ENCODE measurements at regions not wholly inside any gene's neighbourhood (a gene's known extent, or its start where the extent isn't known, plus 50 kb on each side); places are given as distances from the start of the nearest gene placed in this dataset.
"Not testable (repeated sequence)": the region's sequence is repeated elsewhere in the genome, so short reads cannot be mapped to it uniquely, and the experiment has no call there.

DNA sequence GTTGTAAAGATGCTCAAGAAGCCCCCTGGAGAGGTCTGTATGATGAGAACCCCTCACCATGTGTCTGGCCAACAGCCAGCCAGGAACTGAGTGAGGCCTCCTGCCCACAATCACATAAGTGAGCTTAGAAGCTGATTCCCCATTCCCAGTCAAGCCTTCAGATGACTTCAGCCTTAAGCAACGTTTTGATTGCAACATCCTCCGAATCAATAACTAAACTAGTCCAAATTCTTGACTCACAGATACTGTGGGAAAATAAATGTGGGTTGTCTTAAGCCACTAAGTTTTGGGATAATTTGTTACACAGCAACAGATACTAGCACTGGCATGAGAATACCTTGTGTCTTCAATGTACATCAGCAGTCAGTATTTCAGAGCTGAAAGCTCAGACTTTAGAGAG, 54.5 kb upstream of the HS3ST4 start:
- DNase-seq (ENCODE audit: low read depth): no peak

DNA sequence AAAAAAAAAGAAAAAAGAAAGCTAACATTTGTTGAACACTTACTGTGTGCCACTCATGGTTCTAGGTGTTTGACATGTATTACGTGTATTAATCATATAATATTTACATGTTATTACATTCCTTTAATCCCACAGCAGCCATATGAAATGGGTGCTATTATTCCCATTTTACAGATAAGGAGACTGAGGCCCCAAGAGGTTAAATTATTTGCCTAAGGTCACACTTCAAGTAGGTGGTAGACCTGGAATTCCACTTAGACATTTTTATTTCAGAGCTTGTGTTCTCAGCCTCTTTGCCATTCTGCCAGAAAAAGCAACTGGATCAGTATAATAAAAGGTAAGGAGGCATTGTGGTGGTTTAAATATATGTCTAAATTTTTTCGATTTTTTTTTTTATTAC, 55.1 kb upstream of the HS3ST4 start:
- DNase-seq (ENCODE audit: low read depth): no peak

DNA sequence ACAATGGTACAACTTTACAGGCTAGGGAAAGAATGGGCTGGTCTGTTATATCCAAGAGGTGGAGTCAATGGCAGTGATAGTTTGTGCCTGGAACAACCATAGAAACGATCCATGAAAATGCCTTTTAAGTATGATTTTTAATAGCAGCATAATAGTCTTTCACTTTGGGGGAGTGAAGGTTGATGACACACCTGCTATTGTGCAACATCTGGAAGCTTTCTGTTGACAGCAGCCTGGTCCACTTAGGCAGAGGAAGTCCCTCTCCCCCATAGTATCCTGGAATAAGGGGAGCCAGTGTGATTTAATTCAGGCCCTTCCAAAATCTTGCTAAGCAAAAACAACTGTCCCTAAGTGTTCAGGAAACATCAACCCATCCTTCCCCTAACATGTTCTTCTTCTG, 56.3 kb upstream of the HS3ST4 start:
- DNase-seq (ENCODE audit: low read depth): no peak

DNA sequence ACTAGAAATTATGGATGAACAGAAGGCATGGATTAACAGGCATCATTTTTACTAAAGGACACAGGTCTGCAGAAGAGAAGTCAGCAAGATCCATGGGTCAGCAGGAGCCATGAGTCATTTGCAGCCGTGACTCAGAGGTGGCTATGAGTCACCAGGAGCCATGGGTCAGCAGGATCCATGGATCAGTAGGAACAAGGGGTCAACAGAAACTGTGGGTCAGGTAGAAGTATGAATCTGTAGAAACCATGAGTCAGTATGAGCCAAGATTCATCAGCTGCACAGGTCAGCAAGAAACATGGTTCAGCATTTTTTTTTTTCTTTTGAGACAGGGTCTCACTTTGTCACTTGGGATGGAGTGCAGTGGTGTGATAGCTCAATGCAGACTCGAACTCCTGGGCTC, 58.2 kb upstream of the HS3ST4 start:
- no peak for DNase-seq (ENCODE audit: low read depth)

DNA sequence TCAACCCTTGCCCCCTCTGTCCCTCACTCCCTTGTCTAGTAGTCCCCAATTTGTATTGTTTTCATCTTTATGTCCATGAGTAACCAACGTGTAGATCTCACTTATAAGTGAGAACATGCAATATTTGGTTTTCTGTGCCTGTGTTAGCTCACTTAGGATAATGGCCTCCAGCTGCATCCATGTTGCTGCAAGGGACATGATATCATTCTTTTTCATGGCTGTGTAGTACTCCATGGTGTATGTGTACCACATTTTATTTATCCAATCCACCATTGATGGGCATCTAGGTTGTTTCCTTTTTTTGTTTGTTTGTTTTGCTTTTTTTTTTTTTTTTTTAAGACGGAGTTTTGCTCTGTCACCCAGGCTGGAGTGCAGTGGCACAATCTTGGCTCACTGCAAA, 63.0 kb upstream of the HS3ST4 start:
- no peak for DNase-seq (ENCODE audit: low read depth)

DNA sequence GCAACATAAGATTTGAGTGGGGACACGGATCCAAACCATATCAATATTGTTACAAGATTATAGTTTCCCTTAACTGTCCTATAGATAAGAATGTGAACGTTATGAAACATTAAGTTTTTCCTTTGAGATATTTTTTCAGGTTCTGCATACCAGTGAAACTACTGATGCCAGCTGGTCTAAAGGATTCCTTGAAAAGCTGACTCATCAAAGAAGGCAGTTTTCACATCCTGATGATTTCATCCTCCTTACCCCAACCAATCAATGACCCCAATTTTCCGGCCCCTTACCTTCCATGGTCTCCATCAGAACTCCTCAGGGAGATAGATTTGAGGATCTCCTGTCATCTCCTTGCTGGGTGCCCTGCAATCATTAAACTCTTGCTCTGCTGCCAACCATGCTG, 64.1 kb upstream of the HS3ST4 start:
- DNase-seq (ENCODE audit: low read depth): no peak

DNA sequence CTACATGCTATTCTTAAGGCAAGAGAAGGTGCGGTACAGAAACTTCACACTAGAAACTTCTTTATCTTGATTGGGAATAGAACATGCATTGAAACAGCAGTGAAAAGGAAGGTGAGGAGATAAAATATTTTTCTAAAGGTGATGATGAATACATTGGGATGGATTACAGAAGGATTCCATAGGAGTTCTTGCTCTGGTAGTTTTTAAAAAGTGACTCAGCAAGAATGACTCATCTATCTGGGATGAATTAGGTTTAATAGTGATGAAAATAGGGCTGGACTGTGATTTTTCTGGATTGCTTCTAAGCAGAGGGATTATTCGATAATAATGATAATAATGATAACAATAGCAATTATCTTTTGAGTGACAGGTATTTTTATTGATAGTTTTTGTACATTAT, 65.6 kb upstream of the HS3ST4 start:
- no peak for DNase-seq (ENCODE audit: low read depth)

DNA sequence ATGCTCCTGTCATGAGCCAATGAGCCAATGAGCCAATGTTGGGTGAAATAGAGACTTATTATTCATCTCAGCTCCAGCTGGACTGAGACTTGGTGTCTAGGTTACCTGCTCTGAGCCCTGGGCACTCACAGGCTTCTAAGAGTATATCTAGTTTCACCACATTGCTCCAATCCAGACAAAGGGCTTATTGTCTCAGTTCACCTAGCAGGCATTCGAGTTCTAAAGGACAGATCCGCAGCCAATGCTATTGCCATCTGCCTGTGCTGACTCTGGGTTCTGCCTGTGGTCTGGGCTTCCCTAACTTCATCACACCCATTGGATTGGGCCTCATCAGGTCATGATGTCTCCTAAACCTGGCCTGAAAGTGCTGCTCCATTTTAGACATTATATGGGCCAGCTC, 66.1 kb upstream of the HS3ST4 start:
- no peak for DNase-seq (ENCODE audit: low read depth)

DNA sequence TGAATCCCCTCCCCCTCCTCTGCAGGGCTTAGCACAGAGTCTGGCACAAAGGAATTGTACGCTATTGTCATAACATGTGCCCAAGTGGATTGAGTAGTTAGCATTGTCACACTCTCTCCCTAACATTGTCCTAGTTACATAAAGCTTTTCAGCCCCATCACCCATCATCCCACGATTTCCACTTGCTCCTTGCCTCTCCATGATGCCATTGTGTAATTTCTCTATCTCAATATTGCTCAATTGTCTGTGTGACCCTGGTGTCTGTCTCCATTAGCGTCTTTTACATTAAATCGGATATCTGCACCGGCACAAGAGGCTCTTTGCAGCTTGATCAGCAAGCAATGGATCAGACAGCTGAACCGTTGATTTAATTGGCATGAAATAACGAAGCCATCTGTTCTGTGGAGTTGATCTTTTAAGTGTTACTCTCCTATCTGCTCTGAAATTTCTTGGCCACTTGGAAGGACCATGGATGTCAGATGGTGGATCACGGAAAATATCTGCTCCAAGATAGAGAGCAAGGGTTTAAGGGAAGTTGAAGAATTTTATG, 77.0 kb upstream of the HS3ST4 start:
- no peak for DNase-seq (ENCODE audit: low read depth)

DNA sequence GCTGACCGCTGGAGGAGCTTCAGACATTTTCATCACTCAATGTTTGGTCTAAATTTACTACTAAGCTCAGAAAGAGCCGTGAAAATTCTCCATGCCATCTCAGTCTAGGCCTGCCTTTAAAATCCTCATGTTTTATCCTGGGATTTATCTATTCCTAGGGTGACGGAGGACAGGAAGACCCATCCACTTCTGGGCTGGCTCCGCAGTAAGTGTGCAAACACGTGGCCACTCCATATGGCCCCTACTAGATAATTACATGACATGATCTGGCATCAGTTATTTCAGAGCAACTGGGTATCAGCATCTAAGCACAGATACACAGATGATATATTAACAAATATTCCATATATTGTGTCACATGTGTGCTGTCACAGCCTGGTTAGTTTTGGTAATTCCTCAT, 77.8 kb upstream of the HS3ST4 start:
- no peak for DNase-seq (ENCODE audit: low read depth)

DNA sequence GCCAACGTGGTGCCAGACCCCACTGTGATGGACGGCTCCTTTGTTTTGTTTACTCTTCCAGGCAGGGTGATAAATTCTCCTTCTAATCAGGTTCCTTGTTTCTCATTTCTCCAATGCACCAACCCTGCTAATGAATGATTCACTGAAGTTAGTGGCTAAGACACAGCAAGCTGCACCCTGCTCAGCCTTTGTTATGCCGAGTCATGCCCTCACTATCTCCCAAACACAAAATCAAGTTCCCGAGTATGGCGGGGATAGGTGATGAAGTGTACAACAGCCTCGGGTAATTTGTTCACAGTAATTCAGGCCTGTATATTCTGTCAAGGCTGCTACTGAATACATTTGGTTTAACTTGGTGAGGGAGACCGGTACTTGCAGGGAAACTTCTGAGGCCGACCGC, 83.8 kb upstream of the HS3ST4 start:
- no peak for DNase-seq (ENCODE audit: low read depth)

DNA sequence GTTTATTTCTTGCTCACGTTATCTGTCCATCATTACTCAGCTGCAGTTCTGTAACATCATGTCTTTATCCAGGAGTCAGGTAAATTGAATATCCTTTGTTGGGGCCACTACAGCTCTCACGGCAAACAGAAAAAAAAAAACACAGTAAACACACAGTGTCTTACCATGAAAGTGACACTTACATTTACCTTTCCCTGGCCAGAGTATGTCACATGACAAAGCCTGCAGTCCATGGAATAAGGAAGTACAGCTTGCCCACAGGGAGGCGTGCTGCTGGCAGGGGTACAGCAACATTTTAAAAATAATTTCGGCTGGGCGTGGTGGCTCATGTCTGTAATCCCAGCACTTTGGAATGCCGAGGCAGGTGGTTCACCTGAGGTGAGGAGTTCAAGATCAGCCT, 85.7 kb upstream of the HS3ST4 start:
- no peak for DNase-seq (ENCODE audit: low read depth)

DNA sequence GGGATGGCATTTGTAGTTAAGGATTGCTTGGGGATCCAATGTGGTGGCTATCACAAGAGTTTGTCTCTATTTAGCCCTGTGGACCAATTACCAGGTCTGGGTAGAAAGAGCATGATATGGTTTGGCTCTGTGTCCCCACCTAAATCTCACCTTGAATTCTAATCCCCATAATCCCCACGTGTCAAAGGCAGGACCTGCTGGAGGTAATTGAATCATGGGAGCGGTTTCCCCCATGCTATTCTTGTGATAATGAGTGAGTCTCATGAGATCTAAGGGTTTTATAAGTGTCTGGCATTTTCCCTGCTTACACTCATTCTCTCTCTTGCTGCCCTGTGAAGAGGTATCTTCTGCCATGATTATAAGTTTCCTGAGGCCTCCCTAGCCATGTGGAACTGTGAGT, 86.4 kb upstream of the HS3ST4 start:
- no peak for DNase-seq (ENCODE audit: low read depth)

DNA sequence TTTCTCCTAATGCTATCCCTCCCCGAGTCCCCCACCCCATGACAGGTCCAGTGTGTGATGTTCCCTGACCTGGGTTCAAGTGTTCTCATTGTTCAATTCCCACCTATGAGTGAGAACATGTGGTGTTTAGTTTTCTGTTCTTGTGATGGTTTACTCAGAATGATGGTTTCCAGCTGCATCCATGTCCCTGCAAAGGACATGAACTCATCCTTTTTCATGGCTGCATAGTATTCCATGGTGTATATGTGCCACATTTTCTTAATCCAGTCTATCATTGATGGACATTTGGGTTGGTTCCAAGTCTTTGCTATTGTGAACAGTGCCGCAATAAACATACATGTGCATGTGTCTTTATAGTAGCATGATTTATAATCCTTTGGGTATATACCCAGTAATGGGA, 90.5 kb upstream of the HS3ST4 start:
- DNase-seq (ENCODE audit: low read depth): not testable (repeated sequence)

DNA sequence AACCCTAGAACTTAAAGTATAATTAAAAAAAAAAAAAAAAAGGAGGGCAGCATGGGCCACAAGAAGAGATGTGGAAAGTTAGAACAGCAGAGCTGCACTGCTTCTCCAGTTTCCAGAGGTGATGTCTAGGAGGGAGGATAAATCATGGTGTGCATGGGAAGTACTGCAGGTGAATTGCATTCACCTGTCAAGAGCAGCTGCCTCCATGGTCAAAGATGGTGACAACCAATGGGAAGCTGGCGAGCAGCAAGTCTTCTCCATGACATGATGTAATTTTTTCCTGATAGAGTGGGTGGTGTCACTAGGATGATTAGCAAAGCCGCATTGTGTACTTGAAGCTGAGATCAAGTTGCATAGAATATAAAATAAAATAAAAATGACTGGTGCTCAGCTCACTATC, 95.6 kb upstream of the HS3ST4 start:
- no peak for DNase-seq (ENCODE audit: low read depth)

DNA sequence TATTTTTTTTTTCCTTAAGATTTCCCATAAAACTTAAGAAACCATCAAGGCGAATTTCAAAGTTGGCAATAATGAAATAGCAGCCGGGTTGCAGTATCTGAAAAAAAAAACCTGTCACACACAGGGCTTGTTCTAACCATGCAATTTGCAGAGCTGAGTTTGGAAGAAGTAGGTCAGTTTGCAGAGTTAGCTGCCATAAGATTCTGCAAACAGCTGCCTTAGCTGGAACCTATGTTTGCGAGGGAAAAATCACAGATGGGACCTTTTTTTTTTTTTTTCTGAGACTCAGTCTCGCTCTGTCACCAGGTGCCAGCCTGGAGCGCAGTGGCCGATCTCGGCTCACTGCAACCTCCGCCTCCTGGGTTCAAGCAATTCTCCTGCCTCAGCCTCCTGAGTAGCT, 98.5 kb upstream of the HS3ST4 start:
- DNase-seq (ENCODE audit: low read depth): no peak

DNA sequence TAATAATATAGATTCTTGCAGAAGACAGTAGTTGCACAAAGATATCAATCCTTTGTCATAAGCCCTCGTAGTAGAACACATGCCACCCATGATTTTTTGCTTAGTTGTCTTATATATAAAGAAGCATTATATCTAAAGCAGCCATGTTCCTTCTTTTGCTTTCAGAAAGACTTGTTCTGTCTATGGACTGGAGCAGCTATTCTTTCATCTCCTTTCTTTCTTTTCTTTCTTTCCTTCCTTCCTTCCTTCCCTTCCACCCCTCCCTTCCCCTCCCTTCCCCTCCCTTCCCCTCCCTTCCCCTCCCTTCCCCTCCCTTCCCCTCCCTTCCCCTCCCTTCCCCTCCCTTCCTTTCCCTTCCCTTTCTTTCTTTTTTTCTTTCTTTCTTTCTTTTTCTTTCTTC, 104.0 kb upstream of the HS3ST4 start:
- DNase-seq (ENCODE audit: low read depth): no peak

DNA sequence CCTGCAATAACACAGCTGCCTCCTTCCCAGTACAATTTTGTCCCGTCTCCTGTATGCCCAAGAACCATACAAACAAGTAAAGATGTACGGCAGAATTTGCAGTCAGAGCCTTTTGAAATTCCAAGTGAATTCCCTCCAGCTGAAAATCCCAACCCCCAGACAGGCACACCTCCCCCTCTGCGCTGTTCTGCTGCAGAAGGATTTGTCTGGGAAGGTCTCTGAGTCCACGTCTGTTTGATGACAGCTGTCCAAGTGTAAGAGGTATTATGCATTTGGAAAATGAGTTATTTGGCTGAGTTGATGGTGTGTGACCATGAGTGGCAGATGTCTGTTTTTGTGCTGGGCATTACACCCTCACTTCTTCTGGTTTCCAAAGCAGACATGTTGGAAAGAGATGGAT, 104.9 kb upstream of the HS3ST4 start:
- DNase-seq (ENCODE audit: low read depth): no peak

DNA sequence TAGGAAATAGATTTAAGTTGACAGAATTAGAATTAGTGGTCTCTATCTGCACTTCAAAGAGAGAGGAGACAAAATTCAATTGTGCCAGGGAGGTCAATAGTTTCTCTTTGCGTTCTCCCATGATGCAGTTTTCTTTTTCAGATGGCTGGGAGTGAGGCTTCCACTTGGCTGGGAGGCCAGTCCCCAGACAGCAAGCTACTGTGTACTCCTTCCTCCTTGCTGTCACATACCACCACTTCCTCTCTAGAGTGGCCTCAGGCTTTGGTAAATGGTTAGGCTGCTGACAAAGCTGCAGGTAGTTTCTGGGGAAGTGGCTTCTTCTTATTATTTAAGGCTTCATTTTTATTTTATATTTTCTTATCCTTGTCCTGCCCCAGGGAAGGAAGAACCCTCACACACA, 106.2 kb upstream of the HS3ST4 start:
- no peak for DNase-seq (ENCODE audit: low read depth)

DNA sequence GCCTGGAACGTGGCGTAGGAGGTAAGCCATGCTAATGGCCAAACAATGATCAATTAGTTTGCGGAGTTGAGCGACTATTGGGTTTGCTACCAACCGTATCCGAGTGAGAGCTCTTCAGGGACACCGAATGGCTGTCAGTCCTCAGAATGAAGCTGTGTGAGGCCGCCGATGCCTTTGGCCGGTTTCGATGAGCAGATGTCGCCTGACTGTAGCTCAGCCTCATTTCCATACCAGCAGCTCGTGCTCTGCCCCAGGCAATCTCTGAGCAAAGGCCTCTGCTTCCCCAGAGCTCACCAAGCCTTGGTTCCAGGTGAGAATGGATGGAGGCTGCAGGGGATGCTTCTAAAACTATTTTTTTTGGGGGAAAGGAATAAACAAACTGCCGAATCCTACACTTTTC, 111.7 kb upstream of the HS3ST4 start:
- DNase-seq (ENCODE audit: low read depth): no peak

DNA sequence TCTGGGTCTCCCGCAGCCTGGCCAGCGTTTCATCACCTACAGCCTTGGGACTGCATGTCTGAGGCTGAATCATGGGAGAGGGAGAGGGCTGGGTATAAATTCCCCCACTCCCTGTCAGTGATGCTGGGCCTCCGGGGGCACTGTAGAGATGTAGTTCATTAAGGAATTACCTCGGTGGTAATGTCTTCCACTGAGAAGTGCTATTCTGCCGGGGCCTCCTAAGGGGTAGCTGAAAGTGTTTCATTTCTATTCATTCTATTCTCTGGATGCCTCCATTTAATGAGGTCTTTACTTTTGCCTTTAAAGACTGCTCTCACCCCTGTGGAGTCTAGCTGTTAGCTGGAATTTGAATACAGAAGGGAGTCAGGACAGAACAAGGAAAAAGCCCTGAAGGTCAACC, 116.4 kb upstream of the HS3ST4 start:
- DNase-seq (ENCODE audit: low read depth): no peak

DNA sequence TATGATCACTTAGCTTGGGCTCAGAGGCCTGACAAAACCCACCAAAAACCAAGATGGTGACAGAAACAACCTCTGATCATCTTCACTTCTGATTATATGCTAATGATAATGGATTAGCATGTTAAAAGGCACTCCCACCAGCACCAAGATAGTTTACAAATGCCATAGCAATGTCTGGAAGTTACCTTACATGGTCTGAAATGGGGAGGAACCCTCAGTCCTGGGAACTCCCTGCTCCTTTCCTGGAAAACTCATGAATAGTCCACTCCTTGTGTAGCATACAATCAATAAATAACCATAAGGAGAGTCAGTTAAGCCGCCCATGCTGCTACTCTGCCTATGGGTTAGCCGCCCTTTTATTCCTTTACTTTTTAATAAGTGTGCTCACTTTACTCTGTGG, 120.0 kb upstream of the HS3ST4 start:
- DNase-seq (ENCODE audit: low read depth): no peak

DNA sequence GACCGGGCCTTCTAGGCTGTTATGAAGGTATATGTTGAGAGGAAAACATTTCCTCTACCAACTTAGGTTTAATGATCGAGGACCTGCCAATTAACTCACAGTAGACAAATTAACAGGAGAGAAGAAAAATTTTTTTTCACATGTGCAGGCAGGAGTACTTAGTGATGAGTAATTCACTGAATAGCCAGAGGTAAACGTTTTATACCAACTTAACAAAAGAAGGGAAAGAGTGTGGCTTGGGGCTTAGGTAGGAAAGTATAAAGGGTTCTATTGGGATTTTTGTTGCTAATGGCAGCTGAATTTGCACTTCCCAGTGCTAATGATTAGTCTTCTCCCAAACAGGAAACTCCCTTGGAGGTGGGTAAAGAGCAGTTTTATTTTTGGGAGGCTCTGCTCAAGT, 121.6 kb upstream of the HS3ST4 start:
- no peak for DNase-seq (ENCODE audit: low read depth)

DNA sequence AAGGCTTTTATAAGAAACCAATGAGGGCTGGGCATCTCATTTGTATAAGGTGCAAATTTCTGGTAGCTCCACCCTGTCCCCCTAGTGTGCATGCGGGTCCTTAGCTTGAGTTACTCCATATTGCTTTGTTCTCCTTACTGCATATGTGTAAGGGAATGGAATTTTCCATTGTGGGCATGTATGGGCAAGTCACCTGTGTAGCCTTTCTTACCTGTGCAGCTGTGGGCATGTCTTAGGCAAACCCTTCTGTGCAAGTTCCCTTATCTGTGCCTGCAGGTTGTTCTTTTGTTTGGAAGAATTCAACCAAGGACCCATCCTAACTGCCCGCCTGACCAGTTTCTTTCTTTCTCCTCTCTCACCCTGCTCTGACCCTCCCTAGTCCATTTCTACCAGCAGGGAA, 122.8 kb upstream of the HS3ST4 start:
- no peak for DNase-seq (ENCODE audit: low read depth)

DNA sequence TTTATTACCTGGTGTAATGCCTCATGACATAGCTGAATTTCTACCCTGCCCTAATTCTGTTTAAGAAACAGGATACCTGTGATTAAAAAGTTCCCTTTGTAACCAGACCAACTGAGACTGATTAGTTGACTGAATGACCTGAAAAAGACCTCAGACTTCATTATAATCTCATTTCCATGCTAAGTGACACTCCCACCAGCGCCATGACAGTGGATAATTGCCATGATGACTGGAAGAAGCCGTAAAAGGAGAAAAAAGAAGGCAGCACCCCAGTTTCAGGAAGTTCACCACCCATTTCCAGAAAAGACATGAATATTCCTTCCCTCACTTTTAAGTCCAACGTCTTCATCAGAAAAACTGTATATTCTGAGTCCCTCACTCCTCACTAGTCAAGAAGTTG, 125.6 kb upstream of the HS3ST4 start:
- DNase-seq (ENCODE audit: low read depth): no peak
